ENCODE measurements at regions not wholly inside any gene's neighbourhood (a gene's known extent, or its start where the extent isn't known, plus 50 kb on each side); places are given as distances from the start of the nearest gene placed in this dataset.

DNA sequence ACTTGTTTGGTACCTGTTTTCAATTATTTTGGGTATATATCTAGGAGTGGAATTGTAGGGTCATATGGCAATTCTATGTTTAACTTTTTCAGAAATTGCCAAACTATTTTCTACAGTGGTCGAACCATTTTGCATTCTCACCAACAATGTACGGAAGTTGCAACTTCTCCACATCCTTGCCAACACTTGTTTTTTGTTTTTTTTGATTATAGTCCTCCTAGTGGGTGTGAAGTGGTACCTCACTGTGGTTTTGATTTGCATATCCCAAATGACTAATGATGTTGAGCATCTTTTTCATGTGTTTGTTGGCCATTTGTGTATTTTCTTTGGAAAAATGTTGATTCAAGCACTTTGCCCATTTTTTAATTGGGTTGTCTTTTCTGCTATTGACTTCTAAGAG lies 122.1 kb downstream of the RPS24 start:
- no peak overlapping the region for H3K4me3 ChIP-seq (ENCODE audit: low read depth in 1 of 2, low read length in 2 of 2)

DNA sequence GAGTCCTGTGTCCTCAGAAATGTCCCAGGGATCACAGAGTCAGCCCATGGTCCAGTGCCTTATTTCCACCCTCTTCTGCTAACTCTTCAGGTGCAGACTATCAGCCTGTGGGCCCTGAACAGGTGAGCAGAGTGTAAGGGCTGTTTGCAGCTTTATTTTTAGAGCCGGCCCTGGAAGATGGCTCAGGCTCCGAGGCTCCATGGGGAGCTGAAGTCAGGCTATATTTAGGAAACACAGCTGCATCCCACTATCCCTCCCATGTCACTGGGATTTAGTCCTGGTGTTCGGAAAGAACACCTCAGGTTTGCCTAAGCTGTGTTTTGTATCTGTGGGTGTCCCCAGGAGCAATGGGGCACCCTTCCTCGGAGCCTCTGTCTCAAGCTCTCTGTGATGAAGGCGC lies 126.9 kb downstream of the RPS24 start:
- no peak overlapping the region for H3K27ac ChIP-seq (ENCODE audit: low read depth, low read length)

More for the DNA sequence above, 122.1 kb downstream of the RPS24 start:
- Histone ChIP-seq H3K4me1 (ENCODE audit: control insufficient read depth in 1 of 2, insufficient read depth in 2 of 2, low read length in 2 of 2) (no peaks in the 10 kb centered on the region), H3K9ac (ENCODE audit: low read depth in 1 of 2, low read length in 2 of 2) (no peak overlapping the region), H3K36me3 (ENCODE audit: control insufficient read depth in 1 of 2, insufficient read depth in 2 of 2, low read length in 2 of 2) (no peaks in the 10 kb centered on the region), H3K27ac (ENCODE audit: low read depth, low read length) (no peak overlapping the region), H3K27me3 (ENCODE audit: control insufficient read depth in 1 of 2, insufficient read depth in 2 of 2, low read length in 2 of 2) (no peaks in the 10 kb centered on the region), H3K9me3 (ENCODE audit: control insufficient read depth in 1 of 2, low read length in 2 of 2) (no peaks in the 10 kb centered on the region)

DNA sequence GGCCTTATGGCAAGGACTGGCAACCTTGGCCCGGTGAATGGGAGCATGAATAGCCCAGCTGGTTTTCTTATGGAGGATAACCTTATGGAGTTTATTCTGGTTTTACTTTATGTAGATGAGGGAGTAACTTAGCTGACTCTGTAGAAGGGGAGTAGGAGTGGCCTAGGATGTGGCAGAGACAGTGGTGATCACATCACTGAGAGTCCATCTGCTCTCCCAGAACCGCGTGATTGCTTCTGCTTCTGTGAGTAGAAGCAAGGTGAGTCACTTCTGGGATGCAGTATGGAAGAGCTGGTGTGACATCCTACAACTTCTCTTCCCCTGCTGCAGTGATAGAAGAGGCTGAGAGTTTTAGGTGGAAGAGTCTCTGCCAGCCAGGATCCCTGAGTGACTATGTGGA lies 129.2 kb downstream of the RPS24 start:
- H3K9ac ChIP-seq (ENCODE audit: low read depth in 1 of 2, low read length in 2 of 2) = no peak overlapping the region
- H3K36me3 ChIP-seq (ENCODE audit: control insufficient read depth in 1 of 2, insufficient read depth in 2 of 2, low read length in 2 of 2) = no peaks in the 10 kb centered on the region
- no peak overlapping the region for H3K4me3 ChIP-seq (ENCODE audit: low read depth in 1 of 2, low read length in 2 of 2)
- H3K27ac ChIP-seq (ENCODE audit: low read depth, low read length) = no peak overlapping the region
- H3K4me1 ChIP-seq (ENCODE audit: control insufficient read depth in 1 of 2, insufficient read depth in 2 of 2, low read length in 2 of 2) = no peaks in the 10 kb centered on the region
- H3K27me3 ChIP-seq (ENCODE audit: control insufficient read depth in 1 of 2, insufficient read depth in 2 of 2, low read length in 2 of 2) = no peaks in the 10 kb centered on the region
- peaks cover 0 to 2% of the 10 kb centered on the region in 2 donors for H3K9me3 ChIP-seq (ENCODE audit: control insufficient read depth in 1 of 2, low read length in 2 of 2)

More for the DNA sequence above, 126.9 kb downstream of the RPS24 start:
- H3K9ac ChIP-seq (ENCODE audit: low read depth in 1 of 2, low read length in 2 of 2) = no peak overlapping the region
- H3K27me3 ChIP-seq (ENCODE audit: control insufficient read depth in 1 of 2, insufficient read depth in 2 of 2, low read length in 2 of 2) = no peaks in the 10 kb centered on the region
- H3K9me3 ChIP-seq (ENCODE audit: control insufficient read depth in 1 of 2, low read length in 2 of 2) = peaks cover 0 to 2% of the 10 kb centered on the region in 2 donors
- H3K36me3 ChIP-seq (ENCODE audit: control insufficient read depth in 1 of 2, insufficient read depth in 2 of 2, low read length in 2 of 2) = no peaks in the 10 kb centered on the region
- H3K4me1 ChIP-seq (ENCODE audit: control insufficient read depth in 1 of 2, insufficient read depth in 2 of 2, low read length in 2 of 2) = no peaks in the 10 kb centered on the region
- H3K4me3 ChIP-seq (ENCODE audit: low read depth in 1 of 2, low read length in 2 of 2) = no peak overlapping the region

DNA sequence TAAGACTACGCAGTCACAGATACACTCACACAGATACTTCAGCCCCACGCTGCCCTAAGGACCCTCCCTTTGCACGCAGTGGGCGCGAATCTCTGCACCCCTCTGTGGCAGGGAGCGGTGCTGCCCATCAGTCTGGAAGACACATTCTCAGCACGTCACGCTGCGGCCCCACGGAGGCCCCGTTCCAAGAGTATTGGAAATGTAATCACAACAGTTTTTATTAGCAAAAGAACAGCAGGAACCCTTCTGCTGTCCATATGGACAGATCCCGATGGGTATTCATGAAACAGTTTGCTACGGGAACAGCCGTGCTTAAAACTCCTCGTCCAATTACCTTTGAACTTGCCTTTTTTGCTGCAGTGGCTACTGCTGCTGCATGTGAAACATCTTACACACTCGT lies 131.0 kb downstream of the RPS24 start:
- no peak overlapping the region for H3K9ac ChIP-seq (ENCODE audit: low read depth in 1 of 2, low read length in 2 of 2)
- H3K4me1 ChIP-seq (ENCODE audit: control insufficient read depth in 1 of 2, insufficient read depth in 2 of 2, low read length in 2 of 2) = no peaks in the 10 kb centered on the region
- H3K27me3 ChIP-seq (ENCODE audit: control insufficient read depth in 1 of 2, insufficient read depth in 2 of 2, low read length in 2 of 2) = no peaks in the 10 kb centered on the region

DNA sequence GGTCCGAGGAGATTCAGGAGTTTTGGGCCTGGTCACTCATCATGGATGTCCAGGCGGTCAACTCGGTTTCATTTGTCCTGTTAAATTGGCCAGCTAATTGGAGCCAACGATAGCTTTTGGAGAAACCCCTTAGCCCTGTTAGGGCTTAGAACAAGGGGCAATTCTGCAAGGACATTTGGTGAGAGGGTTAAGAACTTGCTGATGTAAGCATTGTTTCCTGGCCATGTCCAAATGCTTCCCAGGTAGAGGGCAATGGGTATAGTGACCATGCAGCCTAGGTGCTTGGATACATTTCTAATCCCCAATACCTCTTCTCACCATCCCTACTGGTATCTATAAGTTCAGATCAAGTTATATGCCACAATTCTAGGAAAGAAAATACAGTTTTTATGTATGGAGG lies 131.5 kb downstream of the RPS24 start:
- Histone ChIP-seq H3K4me3 (ENCODE audit: low read depth in 1 of 2, low read length in 2 of 2) (no peak overlapping the region), H3K27me3 (ENCODE audit: control insufficient read depth in 1 of 2, insufficient read depth in 2 of 2, low read length in 2 of 2) (no peaks in the 10 kb centered on the region), H3K9me3 (ENCODE audit: control insufficient read depth in 1 of 2, low read length in 2 of 2) (peaks cover 0 to 2% of the 10 kb centered on the region in 2 donors), H3K9ac (ENCODE audit: low read depth in 1 of 2, low read length in 2 of 2) (no peak overlapping the region), H3K4me1 (ENCODE audit: control insufficient read depth in 1 of 2, insufficient read depth in 2 of 2, low read length in 2 of 2) (no peaks in the 10 kb centered on the region), H3K36me3 (ENCODE audit: control insufficient read depth in 1 of 2, insufficient read depth in 2 of 2, low read length in 2 of 2) (no peaks in the 10 kb centered on the region), H3K27ac (ENCODE audit: low read depth, low read length) (no peak overlapping the region)

More for the DNA sequence above, 131.0 kb downstream of the RPS24 start:
- Histone ChIP-seq H3K36me3 (ENCODE audit: control insufficient read depth in 1 of 2, insufficient read depth in 2 of 2, low read length in 2 of 2) (no peaks in the 10 kb centered on the region), H3K9me3 (ENCODE audit: control insufficient read depth in 1 of 2, low read length in 2 of 2) (peaks cover 0 to 2% of the 10 kb centered on the region in 2 donors), H3K27ac (ENCODE audit: low read depth, low read length) (no peak overlapping the region), H3K4me3 (ENCODE audit: low read depth in 1 of 2, low read length in 2 of 2) (no peak overlapping the region)

DNA sequence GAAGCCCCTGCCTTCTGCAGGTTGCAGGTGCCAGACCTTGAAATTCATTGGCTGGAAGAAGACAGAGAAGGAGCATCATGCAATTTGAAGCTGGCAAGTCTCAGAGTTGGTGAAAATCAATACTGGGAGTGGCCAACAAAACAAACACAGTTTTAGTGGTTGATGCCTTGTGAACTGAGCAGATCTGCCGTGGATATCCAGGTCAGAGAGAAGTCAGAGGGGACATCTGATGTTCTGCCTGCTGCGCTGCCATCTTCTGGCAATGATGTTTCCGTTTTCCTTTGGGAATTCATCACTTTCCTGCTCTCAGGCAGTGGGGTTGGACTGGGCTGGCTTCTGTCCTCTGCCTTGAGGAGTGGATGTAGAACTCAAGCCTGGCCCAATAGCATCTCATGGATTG lies 132.0 kb downstream of the RPS24 start:
- Histone ChIP-seq H3K27ac (ENCODE audit: low read depth, low read length) (no peak overlapping the region), H3K9ac (ENCODE audit: low read depth in 1 of 2, low read length in 2 of 2) (no peak overlapping the region), H3K4me1 (ENCODE audit: control insufficient read depth in 1 of 2, insufficient read depth in 2 of 2, low read length in 2 of 2) (no peaks in the 10 kb centered on the region), H3K9me3 (ENCODE audit: control insufficient read depth in 1 of 2, low read length in 2 of 2) (peaks cover 0 to 2% of the 10 kb centered on the region in 2 donors), H3K4me3 (ENCODE audit: low read depth in 1 of 2, low read length in 2 of 2) (no peak overlapping the region), H3K36me3 (ENCODE audit: control insufficient read depth in 1 of 2, insufficient read depth in 2 of 2, low read length in 2 of 2) (no peaks in the 10 kb centered on the region), H3K27me3 (ENCODE audit: control insufficient read depth in 1 of 2, insufficient read depth in 2 of 2, low read length in 2 of 2) (no peaks in the 10 kb centered on the region)

DNA sequence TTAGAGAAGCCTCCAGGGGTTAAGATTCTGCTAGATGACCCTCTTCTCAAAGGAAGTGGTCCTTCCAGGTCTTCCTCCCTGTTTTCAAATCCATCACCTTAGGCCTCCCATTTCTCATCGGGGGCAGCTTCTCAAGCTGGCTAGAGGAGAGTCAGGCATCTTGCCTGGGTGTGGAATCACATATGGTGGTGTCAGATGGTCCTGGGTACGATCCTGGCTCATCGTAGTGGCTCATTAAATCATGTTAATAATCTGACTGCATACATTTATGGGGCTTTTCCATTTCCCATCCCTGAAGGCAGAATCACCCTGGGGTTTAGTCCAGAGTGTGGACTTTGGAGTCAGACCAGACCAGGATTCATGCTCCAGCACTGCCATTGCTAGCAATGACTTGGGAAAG lies 132.6 kb downstream of the RPS24 start:
- H3K4me1 ChIP-seq (ENCODE audit: control insufficient read depth in 1 of 2, insufficient read depth in 2 of 2, low read length in 2 of 2) = no peaks in the 10 kb centered on the region
- no peak overlapping the region for H3K9ac ChIP-seq (ENCODE audit: low read depth in 1 of 2, low read length in 2 of 2)
- no peaks in the 10 kb centered on the region for H3K27me3 ChIP-seq (ENCODE audit: control insufficient read depth in 1 of 2, insufficient read depth in 2 of 2, low read length in 2 of 2)
- peaks cover 0 to 2% of the 10 kb centered on the region in 2 donors for H3K9me3 ChIP-seq (ENCODE audit: control insufficient read depth in 1 of 2, low read length in 2 of 2)
- no peak overlapping the region for H3K4me3 ChIP-seq (ENCODE audit: low read depth in 1 of 2, low read length in 2 of 2)
- no peaks in the 10 kb centered on the region for H3K36me3 ChIP-seq (ENCODE audit: control insufficient read depth in 1 of 2, insufficient read depth in 2 of 2, low read length in 2 of 2)
- no peak overlapping the region for H3K27ac ChIP-seq (ENCODE audit: low read depth, low read length)

DNA sequence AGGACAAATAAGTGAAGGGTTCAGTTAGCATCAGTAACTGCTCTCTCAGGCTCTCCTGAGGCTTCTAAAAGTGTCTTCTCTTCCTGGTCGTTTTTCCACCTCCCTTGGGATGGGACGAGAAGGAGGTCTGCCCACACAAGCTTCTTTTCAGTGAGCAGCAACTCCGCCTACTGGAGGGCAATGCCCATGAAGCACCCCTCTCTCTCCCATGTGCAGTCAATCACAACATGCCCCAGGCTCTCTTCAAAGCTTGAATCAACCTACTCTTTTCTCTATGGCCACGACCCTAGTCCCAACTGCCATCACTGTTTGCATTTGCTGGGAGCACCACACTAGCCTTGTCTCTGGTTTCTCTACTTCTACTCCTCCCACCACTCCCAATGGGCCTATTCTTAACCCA lies 135.6 kb downstream of the RPS24 start:
- H3K9ac ChIP-seq (ENCODE audit: low read depth in 1 of 2, low read length in 2 of 2) = no peak overlapping the region
- H3K27me3 ChIP-seq (ENCODE audit: control insufficient read depth in 1 of 2, insufficient read depth in 2 of 2, low read length in 2 of 2) = no peaks in the 10 kb centered on the region
- no peaks in the 10 kb centered on the region for H3K9me3 ChIP-seq (ENCODE audit: control insufficient read depth in 1 of 2, low read length in 2 of 2)
- no peak overlapping the region for H3K4me3 ChIP-seq (ENCODE audit: low read depth in 1 of 2, low read length in 2 of 2)
- no peak overlapping the region for H3K27ac ChIP-seq (ENCODE audit: low read depth, low read length)
- no peaks in the 10 kb centered on the region for H3K36me3 ChIP-seq (ENCODE audit: control insufficient read depth in 1 of 2, insufficient read depth in 2 of 2, low read length in 2 of 2)
- no peaks in the 10 kb centered on the region for H3K4me1 ChIP-seq (ENCODE audit: control insufficient read depth in 1 of 2, insufficient read depth in 2 of 2, low read length in 2 of 2)

DNA sequence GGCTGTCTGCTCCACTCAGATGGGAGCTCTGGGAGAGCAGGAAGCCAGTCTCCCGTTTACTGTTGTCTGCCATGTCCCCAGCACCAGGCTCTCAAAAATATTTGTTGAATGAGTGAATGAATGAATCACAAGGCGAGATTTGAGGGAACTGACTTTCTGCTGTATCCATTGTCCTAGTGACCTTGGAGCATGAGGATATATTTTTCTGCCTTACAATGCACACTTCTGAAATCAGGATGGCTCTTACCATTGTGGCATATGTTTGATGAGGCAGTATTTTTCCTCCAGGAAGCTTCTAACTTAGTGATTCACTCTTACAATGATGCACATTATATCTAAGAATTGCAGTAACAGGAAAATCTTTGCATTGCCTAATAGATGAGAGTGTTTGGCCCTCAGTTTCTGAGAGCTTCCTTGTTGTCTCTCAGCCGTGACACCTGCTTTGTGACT lies 136.4 kb downstream of the RPS24 start:
- no peaks in the 10 kb centered on the region for H3K9me3 ChIP-seq (ENCODE audit: control insufficient read depth in 1 of 2, low read length in 2 of 2)
- H3K4me3 ChIP-seq (ENCODE audit: low read depth in 1 of 2, low read length in 2 of 2) = no peak overlapping the region
- no peaks in the 10 kb centered on the region for H3K36me3 ChIP-seq (ENCODE audit: control insufficient read depth in 1 of 2, insufficient read depth in 2 of 2, low read length in 2 of 2)
- H3K27me3 ChIP-seq (ENCODE audit: control insufficient read depth in 1 of 2, insufficient read depth in 2 of 2, low read length in 2 of 2) = no peaks in the 10 kb centered on the region
- H3K27ac ChIP-seq (ENCODE audit: low read depth, low read length) = no peak overlapping the region
- no peaks in the 10 kb centered on the region for H3K4me1 ChIP-seq (ENCODE audit: control insufficient read depth in 1 of 2, insufficient read depth in 2 of 2, low read length in 2 of 2)
- H3K9ac ChIP-seq (ENCODE audit: low read depth in 1 of 2, low read length in 2 of 2) = no peak overlapping the region

DNA sequence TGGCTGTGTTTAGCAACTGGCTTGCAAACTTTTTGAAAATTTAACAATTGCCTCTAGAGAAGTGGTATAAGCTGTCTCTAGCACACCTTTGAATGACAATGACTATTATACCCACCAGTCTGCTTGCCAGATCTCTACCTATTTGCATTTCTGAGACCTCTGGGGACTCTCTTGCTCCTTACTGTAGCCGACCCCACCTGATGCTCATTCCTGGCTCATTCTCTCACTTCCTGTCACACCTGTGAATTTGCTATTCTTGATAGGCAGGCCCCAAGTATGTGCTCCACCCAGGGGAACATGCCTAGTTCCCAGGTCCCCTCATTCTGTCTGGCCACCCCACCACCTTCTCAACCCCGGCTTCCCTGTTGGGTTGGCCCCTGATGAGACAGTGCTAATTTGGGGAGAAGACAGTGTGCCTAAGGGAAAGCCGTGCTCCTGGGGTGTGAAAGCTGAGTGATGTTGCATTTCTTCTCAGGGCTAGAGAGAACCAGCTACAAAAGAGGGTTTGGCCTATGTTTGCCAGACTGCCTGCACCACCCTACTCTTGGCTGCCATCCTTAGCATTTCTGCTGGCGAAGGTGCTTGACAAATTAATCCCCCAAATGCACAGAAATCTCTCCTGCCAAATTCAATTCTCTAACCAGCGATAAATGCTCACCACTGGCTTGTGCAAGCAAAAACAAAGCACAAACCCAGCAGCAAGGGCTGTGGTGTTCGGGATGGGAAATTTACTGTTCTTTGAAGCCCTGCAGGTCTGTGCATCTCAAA lies 138.2 kb downstream of the RPS24 start:
- no peaks in the 10 kb centered on the region for H3K27me3 ChIP-seq (ENCODE audit: control insufficient read depth in 1 of 2, insufficient read depth in 2 of 2, low read length in 2 of 2)
- no peaks in the 10 kb centered on the region for H3K4me1 ChIP-seq (ENCODE audit: control insufficient read depth in 1 of 2, insufficient read depth in 2 of 2, low read length in 2 of 2)
- H3K4me3 ChIP-seq (ENCODE audit: low read depth in 1 of 2, low read length in 2 of 2) = no peak overlapping the region
- H3K9ac ChIP-seq (ENCODE audit: low read depth in 1 of 2, low read length in 2 of 2) = no peak overlapping the region
- no peaks in the 10 kb centered on the region for H3K36me3 ChIP-seq (ENCODE audit: control insufficient read depth in 1 of 2, insufficient read depth in 2 of 2, low read length in 2 of 2)
- no peak overlapping the region for H3K27ac ChIP-seq (ENCODE audit: low read depth, low read length)
- no peaks in the 10 kb centered on the region for H3K9me3 ChIP-seq (ENCODE audit: control insufficient read depth in 1 of 2, low read length in 2 of 2)
